PC-9 (cell line): ENCODE measurements at regions not wholly inside any gene's neighbourhood (a gene's known extent, or its start where the extent isn't known, plus 50 kb on each side); places are given as distances from the start of the nearest gene placed in this dataset.

Experiments
- CTCF ChIP-seq: fragments of 200-600 bp; sonication (generic); conservative IDR thresholded peaks from 2 replicates; pipeline ENCODE4 v1.6.1; 2017; ENCODE audit warnings: mixed run types, antibody characterized with exemption, mild to moderate bottlenecking, moderate library complexity
- EZH2 ChIP-seq: fragments of 200-600 bp; sonication (generic); IDR thresholded peaks from 2 replicates; pipeline ENCODE4 v1.8.0; 2017; ENCODE audit warnings: antibody characterized with exemption, low read depth

GRCh38 chr5:133749331-133749985 lies 137.1 kb upstream of the FSTL4 start:
- TF ChIP-seq CTCF: no peak
- TF ChIP-seq EZH2: no peak
